ENCODE measurements at regions not wholly inside any gene's neighbourhood (a gene's known extent, or its start where the extent isn't known, plus 50 kb on each side); places are given as distances from the start of the nearest gene placed in this dataset.
"Not testable (repeated sequence)": the region's sequence is repeated elsewhere in the genome, so short reads cannot be mapped to it uniquely, and the experiment has no call there.

GRCh38 chr2:176922545-176922944, 290.0 kb upstream of the HNRNPA3 start:
- DNase-seq (ENCODE audit: low spot score): not testable (repeated sequence)

GRCh38 chr2:176923205-176923604, 289.4 kb upstream of the HNRNPA3 start:
- DNase-seq (ENCODE audit: low spot score): no peak

DNA sequence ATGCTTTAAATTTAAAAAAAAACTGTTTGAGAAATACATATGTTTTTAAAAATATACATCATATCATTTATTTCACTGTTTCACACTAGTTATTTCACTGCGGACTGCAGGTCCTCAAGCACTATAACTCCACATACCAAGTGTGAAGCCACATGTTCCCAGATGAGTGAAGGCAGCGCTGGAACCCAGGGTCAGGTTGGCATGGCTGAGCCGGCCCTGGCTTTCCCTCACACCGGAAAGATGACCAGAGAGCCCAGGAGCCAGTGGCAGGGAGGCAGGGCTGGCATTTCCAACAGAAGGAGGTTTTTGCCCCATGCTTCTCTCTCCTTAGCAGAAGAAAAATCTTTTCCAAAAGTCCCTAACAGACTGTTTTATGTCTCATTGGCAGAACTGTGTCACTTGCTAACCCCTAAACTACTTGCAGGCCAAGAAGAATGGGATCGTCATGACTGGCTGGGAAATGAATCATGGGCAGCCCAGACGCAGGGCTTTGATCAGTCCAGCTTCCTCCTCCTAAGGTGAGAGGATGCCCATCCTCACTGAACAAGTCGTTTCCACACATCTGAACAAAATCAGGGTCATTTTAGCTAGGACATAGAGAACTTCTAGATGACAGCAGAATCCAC, 287.6 kb upstream of the HNRNPA3 start:
- no peak for DNase-seq (ENCODE audit: low spot score)

DNA sequence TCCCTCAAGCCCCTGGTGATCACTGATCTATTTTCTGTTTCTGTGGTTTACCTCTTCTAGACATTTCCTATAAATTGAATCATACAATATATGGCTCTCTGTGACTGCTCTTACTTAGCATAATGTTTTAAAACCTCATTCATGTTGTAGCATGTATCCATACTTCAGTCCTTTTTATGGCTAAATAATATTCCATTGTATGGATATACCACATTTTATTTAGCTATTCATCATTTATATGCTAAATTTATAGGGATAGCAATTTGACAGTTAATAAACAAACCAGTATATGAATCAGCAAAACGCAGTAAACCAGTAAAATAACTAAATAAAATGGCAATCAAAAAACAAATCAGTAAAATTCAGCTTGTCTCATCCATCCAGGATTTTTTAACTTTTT, 286.1 kb upstream of the HNRNPA3 start:
- no peak for DNase-seq (ENCODE audit: low spot score)

DNA sequence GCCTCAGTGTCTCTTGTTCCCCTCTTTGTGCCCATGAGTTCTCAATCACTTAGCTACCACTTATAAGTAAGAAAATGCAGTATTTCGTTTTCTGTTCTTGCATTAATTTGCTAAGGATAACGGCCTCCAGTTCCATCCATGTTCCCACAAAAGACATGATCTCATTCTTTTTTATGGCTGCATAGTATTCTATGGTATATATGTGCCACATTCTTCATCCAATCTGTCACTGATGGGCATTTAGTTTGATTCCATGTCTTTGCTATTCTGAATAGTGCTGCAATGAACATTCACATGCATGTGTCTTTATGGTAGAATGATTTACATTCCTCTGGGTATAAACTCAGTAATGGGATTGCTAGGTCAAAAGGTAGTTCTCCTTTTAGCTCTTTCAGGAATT, 283.2 kb upstream of the HNRNPA3 start:
- DNase-seq (ENCODE audit: low spot score): not testable (repeated sequence)

- DNase-seq (ENCODE audit: low spot score): no peak
These were observed 280.7 kb upstream of the HNRNPA3 start for GRCh38 chr2:176931588-176932563.

GRCh38 chr2:176934131-176934530, 278.5 kb upstream of the HNRNPA3 start:
- DNase-seq (ENCODE audit: low spot score): no peak

- DNase-seq (ENCODE audit: low spot score): no peak
These were observed 277.7 kb upstream of the HNRNPA3 start for GRCh38 chr2:176934869-176935415.

- DNase-seq (ENCODE audit: low spot score): no peak
These were observed 277.0 kb upstream of the HNRNPA3 start for GRCh38 chr2:176935543-176936102.

- no peak for DNase-seq (ENCODE audit: low spot score)
These were observed 276.2 kb upstream of the HNRNPA3 start for GRCh38 chr2:176936410-176936809.

DNA sequence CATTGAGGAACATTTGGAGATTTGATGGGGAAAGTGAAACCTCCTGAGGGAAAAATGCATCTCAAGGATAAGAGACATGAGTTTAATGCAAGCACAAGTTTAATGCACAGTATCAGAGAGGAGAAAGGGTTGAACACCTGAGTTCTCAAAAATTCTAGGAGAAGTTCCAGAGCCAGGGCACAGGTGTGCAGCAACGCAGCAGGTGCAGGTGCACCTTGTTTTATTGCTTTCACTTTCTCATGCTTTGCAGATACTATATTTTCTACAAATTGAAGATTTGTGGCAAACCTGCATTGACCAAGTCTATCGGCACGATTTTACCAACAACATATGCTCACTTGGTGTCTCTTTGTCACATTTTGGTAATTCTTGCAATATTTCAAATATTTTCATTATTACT, 267.6 kb upstream of the HNRNPA3 start:
- DNase-seq (ENCODE audit: low spot score): no peak

DNA sequence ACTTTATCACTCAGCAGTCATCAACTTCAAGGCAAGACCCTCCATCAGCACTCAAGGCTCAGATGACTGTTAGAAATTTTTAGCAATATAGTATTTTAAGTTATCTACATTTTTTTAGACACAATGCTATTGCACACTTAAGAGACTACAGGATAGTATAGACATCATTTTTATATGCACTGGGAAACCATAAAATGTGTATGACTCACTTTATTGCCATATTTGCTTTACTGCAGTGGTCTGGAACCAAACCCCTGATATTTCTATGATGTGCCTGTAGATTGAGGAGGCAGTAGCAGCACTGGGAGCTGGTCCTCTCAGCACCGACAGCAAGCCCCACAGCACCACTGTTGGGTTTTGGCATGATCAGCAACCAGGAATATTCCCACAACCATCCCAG, 264.8 kb upstream of the HNRNPA3 start:
- no peak for DNase-seq (ENCODE audit: low spot score)

DNA sequence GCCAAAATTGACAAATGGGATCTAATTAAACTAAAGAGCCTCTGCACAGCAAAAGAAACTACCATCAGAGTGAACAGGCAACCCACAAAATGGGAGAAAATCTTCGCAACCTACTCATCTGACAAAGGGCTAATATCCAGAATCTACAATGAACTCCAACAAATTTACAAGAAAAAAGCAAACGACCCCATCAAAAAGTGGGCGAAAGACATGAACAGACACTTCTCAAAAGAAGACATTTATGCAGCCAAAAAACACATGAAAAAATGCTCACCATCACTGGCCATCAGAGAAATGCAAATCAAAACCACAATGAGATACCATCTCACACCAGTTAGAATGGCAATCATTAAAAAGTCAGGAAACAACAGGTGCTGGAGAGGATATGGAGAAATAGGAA, 261.4 kb upstream of the HNRNPA3 start:
- not testable (repeated sequence) for DNase-seq (ENCODE audit: low spot score)

GRCh38 chr2:176956791-176957190, 255.8 kb upstream of the HNRNPA3 start:
- no peak for DNase-seq (ENCODE audit: low spot score)

GRCh38 chr2:176959614-176960013, 253.0 kb upstream of the HNRNPA3 start:
- DNase-seq (ENCODE audit: low spot score): no peak

DNA sequence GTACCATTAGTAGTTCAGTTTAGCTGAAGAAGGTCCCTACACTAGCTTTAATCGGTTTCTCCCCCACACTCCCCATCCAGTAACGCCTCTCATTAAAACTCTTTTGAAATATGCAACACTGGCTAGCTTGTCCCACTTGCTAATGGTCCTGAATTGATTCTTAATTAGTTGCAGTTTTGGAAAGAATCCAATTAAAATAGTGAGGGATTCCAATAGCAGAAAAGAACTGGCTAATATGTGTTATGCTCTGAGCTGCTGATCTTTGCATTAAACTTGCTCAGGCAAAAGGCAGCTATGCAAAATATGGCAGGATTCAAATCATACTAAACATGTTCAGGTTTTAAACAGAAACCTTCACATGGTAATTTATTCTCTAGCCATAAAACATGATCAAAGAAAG, 252.5 kb upstream of the HNRNPA3 start:
- no peak for DNase-seq (ENCODE audit: low spot score)

GRCh38 chr2:176960736-176961520, 251.7 kb upstream of the HNRNPA3 start:
- no peak for DNase-seq (ENCODE audit: low spot score)

GRCh38 chr2:176961775-176962619, 250.6 kb upstream of the HNRNPA3 start:
- DNase-seq (ENCODE audit: low spot score): no peak

DNA sequence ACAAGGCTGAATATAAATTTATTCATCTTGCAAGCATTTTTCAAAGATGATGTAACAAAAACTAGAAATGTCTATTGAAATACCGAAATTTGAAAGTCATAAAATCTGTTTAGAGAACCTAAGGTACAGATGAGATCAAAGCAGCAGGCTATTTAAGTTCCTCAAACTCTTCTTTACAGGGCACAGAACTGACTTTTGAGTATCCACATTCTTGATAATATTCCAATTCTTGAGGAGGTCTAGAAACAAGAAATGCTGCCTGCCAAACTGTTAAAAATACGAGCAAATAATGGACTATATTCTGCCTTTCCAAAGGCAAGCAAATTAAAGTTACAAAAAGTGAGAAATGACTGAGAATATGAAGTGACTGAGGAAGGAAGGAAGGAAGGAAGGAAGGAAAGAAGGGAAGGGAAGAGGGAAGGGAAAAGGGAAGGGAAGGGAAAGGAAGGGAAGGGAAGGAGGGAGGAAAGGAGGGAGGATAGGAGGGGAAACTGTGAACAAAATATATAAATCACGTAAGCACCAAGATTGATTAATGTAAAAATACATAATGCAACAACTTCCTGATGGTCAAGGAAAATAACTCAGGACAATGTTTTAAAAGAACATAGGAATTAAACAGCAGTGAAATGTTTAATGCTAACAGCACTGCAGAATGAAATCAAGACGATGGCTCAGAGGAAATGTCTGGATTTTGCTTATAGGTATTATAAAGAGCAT, 248.9 kb upstream of the HNRNPA3 start:
- DNase-seq (ENCODE audit: low spot score): no peak

- no peak for DNase-seq (ENCODE audit: low spot score)
These were observed 244.6 kb upstream of the HNRNPA3 start for GRCh38 chr2:176967911-176968450.
